GM04503 (cell line): ENCODE measurements at regions not wholly inside any gene's neighbourhood (a gene's known extent, or its start where the extent isn't known, plus 50 kb on each side); places are given as distances from the start of the nearest gene placed in this dataset.
A peak's percentile ranks its signal among the peaks of the same experiment; 100 is the strongest.

Experiments used
- DNase-seq: peaks from one replicate; pipeline ENCODE4 v3.0.0-alpha.2; 2012; ENCODE audit warnings: low read depth

DNA sequence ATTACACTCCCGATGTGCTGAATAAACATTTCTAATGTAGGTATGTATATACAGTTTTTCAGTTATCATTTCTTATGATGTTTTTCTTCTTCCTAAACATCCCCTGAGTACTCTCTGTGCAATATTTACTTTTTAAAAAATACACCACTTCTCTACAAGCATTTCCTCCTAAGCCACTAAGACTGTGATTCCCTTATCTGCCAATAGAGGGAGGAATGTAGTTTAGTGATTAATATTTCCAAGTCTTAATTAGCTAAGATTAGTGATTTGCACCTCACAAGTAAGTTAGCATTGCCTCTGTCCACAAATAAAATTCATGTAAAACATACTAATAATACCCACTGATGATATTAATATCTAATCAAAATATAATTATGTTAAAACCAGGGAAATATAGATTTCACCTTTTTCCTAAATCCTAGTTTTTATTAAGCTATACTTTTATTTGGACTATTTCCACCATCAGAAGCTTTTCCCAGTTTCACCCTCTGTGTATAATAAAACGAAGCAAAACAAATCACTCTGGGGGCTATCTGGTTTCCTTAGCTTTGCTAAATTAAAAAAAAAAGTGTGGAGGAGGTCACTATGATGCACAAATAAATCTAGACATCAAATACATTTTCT is 909.1 kb downstream of the FAT4 start:
- DNase-seq, result no peak

DNA sequence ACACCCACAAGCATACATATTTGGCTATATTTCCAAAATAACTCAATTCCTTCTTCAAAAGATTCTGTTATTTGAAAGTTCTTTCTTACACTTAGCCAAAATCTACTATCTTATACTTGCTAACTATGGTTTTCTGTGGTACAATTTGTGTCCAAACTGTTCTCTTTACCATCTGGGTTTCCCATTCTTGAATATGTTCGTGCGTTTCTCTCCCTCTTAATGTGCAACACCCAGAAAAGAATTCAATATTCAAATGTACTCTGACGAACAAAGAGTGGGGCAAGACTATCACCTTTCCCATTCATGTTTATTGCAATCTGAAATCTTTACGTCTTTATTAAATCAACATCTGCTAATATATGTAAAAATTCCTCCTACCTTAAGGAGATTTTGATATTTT is 912.7 kb downstream of the FAT4 start:
- DNase-seq, result no peak

DNA sequence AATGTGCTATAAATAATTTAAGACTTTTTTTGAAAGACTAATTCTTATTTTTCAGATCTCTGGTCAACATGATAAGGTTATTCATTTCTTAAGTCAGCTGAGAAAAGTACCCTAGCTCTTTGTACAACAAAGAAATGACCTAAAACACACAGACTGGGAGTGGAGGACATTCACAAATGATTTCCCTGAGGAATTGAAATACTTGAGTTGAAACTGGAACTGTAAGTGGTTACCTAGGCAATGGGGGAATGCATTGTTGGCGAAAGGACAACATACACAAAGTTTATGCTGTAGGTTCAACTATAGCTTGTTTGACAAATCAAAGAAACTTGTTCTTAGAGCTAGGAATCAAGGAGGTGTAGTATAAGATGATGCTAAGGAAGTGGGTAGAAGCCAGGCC is 915.5 kb downstream of the FAT4 start:
- no peak for DNase-seq

DNA sequence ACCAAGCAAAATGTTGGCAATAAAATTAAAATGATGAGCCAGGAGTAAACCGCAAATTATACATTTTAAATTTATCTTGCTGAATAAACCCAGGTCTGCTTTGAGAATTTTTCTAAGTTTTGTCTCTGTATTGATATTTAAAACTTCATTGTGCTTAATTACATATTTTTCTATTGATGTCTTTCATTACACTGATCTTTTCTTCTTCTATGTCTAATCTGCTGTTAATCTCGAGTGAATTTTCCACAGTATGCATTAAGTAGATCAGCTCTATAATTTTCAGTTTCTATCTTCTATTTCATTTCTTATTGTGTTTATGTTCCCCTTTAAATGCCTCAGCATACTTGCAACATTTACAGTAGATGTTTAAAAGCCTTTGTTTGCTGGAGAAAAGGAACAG is 918.7 kb downstream of the FAT4 start:
- DNase-seq, result no peak

DNA sequence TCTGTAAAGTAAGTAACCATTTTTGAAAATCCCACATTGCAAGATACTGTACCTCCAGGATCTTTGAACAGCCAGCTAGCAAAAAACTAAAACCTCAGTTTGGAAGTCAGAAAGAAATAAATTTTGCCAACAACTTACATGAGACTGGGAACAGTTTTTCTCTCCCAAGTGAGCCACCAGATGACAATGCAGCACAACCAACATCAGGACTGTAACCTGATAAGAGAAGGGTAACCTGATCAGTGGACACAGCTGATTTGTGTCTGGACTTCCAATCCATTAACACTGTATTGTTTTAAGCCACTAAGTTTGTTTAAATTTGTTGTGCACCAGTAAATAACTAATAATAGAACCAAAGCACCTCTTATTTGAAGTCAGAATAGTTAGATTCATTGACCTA is 923.3 kb downstream of the FAT4 start:
- DNase-seq, result no peak

DNA sequence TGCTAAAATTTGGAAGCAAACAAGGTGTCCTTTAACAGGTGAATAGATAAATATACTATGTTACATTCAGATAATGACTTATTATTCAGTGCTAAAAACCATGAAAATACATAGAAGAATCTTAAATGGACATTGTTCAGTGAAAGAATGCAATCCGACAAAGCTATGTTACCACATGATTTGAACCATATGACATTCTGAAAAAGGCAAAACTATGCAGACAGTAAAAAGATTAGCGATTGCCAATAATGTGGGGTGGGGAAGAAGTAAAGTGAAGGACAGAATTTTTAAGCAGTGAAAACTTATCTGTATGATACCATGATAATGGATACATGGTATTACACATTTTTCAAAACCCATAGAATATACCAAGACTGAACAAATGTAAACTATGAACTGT is 926.9 kb downstream of the FAT4 start:
- no peak for DNase-seq

DNA sequence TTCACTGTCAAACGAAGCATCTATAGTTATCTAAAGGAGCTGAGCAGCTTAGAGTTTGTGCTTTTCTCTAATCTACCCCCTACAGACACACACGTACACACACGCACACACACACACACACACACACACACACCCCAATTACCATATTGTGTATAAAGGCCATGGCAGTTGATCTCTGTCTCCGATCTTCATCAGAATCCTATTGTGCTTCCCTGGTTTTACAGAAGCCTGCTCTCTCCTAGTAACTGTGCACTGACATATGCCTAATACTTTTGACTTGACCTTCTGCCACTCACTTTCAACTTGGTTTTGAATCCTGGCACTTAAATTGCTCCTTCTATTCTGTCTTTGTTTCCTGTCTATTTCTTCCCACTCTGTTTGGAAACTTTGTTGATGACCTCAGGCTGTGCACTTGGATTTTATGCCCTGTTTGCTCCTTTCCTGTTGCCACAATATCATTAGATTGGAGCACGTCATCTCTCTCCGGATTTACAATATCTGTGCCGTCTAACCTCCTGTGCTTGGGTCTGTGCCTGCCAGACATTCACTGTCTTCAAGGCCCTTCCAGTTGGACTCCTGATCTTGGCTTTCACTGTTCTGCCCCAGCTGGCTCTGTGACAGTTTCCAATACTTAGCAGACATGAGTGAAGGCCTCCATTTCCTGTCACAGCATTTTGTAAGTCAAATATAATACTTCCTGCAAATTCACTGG is 928.1 kb downstream of the FAT4 start:
- no peak for DNase-seq

DNA sequence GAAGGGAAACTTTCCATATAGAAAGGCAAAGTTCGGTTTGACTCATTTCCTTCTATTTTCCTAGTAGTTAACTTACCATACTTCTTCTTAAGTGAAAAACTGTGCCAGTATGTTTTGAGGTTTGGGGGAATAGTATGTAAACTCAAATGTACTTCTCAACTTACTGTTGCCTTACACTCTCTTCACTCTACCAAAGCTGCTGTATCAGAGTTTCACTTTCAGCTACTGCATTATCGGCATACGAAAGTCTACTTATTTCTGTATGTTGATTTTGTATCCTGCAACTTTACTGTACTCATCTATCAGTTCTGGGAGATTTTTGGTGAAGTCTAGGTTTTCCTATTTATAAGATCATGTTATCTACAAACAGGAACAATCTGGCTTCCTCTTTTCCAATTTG is 932.7 kb downstream of the FAT4 start:
- DNase-seq, result no peak

DNA sequence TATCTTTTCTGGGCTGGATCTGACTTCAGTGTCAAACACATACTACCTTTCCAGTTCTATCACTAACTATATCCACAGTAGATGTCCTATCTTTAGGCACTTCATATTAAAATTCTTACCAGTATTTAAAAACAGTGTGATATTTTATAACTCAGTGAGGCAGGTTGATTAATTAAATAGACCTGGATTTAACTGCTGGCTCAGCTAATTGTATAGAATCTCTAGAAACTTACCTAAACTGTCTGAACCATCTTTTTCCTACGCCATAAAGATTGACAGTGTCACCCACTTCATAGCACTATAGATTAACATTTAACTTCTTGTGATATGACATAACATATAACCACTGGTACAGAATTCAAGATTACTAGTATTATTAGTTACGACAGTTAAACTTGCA is 935.3 kb downstream of the FAT4 start:
- no peak for DNase-seq

DNA sequence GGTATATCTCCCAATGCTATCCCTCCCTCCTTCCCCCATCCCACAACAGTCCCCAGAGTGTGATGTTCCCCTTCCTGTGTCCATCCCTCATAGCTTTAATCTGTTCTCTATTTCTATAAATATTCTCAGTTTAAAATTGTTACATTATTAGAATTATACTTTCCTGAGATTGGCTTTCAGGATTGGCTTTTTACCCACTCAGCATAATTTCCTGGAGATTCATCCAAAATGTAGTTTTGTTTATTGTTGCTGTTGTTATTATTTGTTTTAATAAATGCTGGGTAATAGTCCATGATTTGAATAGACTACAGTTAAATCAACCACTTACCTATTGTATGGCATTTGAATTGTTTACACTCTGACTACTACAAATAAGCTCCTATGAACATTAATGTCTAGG is 936.4 kb downstream of the FAT4 start:
- DNase-seq, result no peak

DNA sequence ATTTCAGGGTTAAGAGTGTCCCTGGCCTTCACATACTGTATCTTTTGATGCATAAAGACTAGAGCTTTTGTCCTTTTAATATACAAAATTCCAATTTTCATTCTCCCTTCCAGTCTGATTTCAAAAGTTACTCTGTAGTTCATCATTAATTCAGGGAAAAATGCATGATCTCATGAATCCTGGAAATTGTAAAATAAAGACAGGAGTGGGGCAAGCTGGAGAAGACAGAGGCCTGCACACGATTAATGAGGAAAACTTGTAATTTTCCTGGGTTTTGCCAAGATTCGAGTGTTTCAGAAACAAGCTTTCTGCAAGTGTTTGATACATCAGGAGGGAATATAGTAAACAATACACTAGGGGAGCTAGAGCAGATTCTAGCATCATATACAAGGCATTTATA is 947.9 kb downstream of the FAT4 start:
- no peak for DNase-seq

DNA sequence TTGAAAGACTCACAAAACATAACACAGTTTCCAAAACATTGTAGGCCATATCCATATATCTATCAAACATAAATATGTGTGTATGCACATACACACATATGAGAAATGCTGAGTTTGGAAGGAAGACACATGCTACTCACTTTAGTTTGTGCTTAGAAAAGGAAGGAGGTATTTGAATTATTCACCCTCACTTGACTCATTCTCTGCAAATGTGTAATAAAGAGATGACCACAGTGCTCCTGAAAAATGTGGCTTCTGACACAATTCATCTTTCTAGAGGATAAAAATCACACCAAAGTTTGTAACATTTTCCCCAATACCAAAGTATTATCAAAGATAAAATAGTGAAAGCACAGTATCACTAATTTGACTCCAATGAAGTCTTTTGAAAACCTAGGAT is 950.1 kb downstream of the FAT4 start:
- DNase-seq, result no peak

DNA sequence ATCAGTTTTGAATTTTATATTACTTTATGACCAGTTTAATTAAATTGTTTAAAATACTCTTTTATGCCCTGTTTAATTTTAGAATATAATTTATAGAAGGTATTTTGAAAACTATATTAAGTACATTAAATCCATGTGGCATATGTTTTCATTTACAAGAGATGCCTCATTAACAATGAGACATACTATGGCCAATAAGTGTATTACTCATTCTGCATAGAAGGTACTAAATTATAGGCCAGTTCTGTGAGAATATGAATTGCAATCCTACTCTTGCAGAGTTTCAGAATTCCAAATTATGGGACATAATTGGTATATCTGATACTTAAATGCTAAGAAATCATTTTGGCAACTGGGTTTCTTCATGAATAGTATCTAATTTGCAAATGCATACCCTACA is 951.1 kb downstream of the FAT4 start:
- DNase-seq, result no peak

DNA sequence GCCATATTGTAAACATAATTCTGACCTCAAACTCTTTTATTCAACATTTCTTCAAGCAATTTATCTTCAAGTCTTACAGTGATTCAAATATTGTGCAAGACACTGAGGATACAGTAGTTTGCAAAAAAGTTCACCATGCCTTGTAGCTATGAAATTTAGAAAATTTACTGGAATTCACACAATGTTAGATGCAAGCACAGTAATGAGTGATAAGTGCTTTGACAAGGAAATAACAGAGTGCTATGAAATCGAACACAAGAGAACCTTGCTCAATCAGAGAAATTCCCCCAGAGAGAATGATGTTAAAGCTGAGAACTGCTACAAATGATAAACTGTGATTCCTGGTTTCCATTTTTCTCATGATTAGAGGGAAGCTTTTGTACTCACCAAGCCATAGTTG is 952.9 kb downstream of the FAT4 start:
- DNase-seq, result peak; percentile 60

DNA sequence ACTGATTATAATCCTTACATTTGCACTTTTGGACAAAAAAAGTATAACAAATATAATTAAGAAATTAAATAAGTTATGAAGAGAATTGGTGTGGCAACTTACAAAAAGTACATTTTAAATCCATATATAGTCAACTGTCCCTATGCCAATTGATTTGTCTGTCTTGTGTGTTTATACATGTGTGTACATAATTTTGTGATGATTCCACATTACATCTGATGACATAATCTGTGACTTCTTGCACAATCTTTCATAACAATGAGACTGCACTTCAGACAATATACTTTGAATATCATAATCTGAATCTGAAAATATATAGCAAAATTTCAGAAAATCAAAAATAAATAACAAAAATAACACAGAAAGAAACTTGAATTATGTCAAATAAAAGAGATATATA is 953.4 kb downstream of the FAT4 start:
- DNase-seq, result no peak

DNA sequence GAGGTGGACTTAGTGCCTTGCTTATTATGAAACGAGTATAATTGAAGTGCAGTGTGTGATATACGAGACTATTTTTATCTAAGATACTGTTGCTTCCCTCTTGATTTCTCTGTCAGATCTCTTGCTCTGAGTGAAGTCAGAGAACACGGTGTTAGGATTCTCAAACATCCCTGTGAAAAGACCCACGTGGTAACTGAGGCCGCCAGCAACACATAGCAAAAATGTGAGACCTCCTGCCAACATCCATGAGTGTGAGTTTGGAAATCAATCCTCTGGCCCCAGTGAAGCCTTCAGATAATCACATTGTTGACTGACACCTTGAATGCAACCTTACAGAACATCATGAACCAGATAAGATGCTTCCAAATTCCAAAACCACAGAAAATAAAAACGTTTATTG is 954.4 kb downstream of the FAT4 start:
- no peak for DNase-seq

DNA sequence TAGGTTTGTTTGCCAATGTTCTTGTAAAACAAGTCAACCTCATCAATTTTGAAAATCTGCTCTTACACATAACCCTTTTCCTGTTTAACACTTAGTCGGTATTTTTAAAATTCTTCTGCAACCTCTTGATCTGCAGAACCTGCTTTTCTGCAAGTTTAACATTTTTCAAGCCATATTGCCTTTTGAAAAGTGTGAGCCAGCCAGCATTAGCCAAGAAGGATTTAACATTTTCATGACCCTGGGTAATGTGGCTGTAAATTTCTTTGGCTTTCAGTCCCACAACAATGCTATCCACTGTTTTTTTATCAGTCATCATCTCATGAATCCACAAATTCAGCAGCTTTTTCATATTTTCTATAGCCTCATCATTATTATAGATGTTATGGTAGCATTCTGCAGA is 956.5 kb downstream of the FAT4 start:
- DNase-seq, result no peak

DNA sequence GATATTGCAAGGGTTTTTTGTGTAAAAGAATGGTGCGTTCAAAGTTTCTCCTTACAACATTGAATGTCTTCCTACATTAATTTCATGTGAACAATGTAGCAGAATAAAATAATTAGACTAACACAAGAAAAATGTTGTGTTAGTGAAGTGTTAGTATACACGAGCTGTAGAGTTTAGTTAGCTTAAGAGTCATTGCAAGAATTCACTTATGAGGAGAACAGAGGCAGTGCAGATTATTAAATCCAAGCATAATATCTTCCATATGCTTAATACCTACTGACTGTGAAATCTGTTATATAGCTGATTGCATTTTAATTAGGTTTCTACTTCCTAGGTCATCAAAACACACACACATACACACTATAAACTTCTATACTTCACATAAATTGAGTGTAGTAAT is 959.0 kb downstream of the FAT4 start:
- no peak for DNase-seq

DNA sequence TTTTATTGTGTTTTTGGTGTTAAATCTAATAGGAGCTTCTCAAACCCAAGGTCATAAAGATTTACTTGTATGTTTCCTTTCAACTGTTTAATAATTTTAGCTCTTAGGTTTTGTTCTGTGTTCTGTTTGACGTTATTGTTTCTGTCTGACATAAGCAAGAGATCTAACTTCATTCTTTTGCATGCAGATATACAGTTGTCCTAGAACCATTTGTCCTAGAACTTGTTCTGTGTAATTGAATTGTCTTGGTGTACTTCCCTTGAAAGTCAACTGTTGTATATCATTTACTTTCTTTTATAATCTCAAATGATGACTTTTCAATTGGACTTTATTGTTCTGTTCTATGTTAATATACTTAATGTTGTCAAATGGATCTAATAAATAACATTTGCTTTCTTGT is 977.1 kb downstream of the FAT4 start:
- DNase-seq, result no peak

DNA sequence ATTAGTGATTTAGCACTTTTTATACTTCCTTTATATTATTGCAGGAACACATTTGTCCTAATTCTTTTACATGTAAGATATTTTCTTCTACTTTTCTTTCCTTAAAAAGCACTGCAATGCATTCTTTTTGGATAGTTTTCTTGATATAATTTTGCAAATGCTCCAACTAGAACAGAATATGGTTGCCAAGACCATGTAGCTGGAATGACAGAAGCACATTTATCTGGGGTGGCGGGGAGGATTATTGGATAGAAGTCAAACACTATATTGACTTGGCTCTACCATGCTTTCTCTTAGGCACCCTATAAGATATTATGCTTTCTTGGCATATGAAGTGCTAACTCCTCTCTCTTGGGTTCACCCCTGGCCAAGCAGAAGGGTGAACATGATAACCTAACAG is 983.5 kb downstream of the FAT4 start:
- no peak for DNase-seq

DNA sequence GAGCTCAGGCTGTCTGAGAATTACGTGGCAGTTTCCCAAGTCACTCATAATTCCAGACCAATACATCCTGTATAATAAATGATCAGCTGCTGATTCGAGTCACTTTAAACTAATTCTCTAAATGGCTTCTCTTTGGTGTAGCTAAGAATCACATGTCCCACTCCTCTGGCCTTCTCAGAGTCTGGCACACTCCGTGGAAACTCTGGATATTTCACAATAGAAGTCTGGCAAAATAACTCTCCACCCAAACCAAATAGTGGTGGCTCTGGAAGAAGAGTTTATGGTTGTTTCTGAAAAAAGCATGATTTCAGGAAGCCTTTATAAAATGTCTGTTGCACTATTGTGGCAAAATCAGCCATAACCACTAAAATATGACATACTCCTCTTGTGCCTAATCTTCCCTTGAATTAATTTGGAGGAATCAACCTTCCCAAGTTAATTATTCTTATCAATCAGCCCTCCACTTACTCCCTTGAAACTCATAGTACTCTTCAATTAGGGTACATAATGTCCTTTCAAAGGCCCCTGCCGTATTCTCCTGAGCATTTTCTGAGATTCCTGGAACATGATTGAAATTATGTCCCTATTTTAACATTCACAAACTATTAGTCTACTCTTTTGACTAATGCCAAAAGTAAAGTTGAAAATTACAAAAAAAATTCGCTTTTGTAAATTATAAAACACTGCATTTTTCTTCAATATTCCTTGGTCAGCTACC is 991.6 kb downstream of the FAT4 start:
- DNase-seq, result peak; percentile 11

DNA sequence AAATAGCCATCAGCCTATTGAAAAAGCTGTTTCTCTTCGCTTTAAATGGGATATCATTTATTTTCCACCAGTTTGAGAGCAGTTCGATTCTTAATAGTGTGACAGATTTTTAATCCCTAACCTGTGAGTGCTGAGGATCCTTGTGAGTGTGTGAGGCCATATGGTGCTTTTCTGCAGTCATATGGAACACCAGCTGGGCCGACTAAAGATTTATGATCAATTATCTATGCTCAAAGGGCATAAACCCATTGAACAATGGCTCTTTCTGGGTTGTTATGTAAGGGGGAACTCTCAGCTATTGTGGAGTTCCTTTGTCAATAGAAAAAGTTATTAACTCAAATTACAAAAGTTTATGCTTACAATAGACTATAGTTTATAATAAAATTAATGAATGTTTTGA is 1003.6 kb downstream of the FAT4 start:
- no peak for DNase-seq

DNA sequence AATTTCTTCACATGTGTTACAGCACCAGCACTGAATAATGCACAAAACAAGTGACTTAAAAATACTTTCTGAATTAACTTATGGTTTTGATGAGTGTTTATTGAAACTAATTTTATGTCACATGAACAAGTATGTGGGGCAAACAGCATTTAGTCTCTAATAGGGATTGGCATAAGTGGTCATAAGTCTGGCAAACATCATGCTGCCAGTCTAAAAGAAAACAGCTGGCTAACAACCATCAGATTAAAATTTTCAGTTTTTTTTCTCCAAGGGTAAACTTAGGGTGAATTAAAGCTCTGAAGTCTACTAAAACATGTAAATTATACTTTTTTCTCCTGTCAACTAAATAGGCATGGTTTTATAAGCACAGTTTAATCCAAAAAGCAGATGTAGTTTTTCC is 1014.2 kb downstream of the FAT4 start:
- no peak for DNase-seq

DNA sequence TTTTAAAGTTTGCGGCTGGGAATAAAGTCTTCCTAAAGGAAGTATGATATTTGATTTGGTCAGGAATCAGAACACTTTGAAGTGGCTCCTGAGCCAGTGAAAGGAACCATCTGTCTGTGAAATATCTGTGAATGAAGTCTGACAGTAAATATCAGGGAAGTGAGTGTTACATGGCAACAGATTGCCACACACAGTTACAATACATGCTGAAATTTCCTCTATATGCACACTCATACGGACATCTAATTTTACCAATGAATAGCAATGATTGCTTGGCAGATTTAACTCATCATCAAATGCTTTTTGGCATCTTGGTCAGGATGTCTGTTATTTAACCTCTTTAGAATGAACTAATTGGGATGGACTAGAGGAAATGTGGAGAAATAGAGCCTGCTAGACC is 1023.8 kb downstream of the FAT4 start:
- no peak for DNase-seq
